Nephron (organoid): ENCODE measurements at regions not wholly inside any gene's neighbourhood (a gene's known extent, or its start where the extent isn't known, plus 50 kb on each side); places are given as distances from the start of the nearest gene placed in this dataset.

Experiments used
- H3K27ac Mint-ChIP-seq, 3 experiments: 2 replicates each; pipeline ENCODE4 v1.8.0; 2020; ENCODE audit warnings: mixed read lengths in 3 of 3, mild to moderate bottlenecking in 2 of 3, moderate library complexity in 1 of 3
- H3K27me3 Mint-ChIP-seq: 2 replicates; pipeline ENCODE4 v1.8.0; 2021; ENCODE audit warnings: low read depth, mild to moderate bottlenecking, moderate library complexity, mixed read lengths
- H3K36me3 Mint-ChIP-seq: 2 replicates; pipeline ENCODE4 v1.8.0; 2020; ENCODE audit warnings: low read depth, mixed read lengths
- H3K4me1 Mint-ChIP-seq: 2 replicates; pipeline ENCODE4 v1.8.0; 2020; ENCODE audit warnings: mixed read lengths
- H3K4me3 Mint-ChIP-seq, 3 experiments: 2 replicates each; pipeline ENCODE4 v1.8.0; 2020; ENCODE audit warnings: mild to moderate bottlenecking in 3 of 3, mixed read lengths in 3 of 3, moderate library complexity in 2 of 3
- H3K9me3 Mint-ChIP-seq: 2 replicates; pipeline ENCODE4 v1.8.0; 2020; ENCODE audit warnings: mixed read lengths
- TF ChIP-seq, protein P1 (sequence below), 3 experiments: fragments of 200-600 bp; sonication (generic); IDR thresholded peaks; one replicate each; pipeline ENCODE4 v1.5.0; 2021; ENCODE audit warnings: antibody characterized with exemption in 3 of 3; ENCODE audit not compliant: unreplicated experiment in 3 of 3

DNA sequence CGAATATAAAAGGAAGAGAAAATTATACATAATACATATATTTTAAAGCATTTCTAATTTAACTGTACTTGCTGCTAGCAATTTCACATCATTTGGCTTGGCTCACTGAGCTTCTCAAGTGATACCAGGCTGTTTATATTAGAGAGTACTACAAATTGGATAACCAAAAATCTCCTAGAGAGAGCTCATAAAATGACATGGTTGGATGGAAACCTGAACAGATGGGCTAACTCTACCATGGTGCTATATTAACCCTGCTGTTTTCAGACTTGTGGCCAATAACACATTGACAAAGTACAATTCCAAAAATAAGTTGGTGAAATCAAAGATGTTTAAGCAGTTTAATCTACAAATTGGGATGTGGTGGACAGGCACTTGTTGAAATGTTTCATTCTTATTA lies 364.4 kb upstream of the GCFC2 start:
- peaks cover 8% of the 10 kb centered on the region for H3K9me3 Mint-ChIP-seq
- H3K27ac Mint-ChIP-seq = no peak overlapping the region
- H3K4me3 Mint-ChIP-seq = no peak overlapping the region
- TF ChIP-seq, protein P1, sequence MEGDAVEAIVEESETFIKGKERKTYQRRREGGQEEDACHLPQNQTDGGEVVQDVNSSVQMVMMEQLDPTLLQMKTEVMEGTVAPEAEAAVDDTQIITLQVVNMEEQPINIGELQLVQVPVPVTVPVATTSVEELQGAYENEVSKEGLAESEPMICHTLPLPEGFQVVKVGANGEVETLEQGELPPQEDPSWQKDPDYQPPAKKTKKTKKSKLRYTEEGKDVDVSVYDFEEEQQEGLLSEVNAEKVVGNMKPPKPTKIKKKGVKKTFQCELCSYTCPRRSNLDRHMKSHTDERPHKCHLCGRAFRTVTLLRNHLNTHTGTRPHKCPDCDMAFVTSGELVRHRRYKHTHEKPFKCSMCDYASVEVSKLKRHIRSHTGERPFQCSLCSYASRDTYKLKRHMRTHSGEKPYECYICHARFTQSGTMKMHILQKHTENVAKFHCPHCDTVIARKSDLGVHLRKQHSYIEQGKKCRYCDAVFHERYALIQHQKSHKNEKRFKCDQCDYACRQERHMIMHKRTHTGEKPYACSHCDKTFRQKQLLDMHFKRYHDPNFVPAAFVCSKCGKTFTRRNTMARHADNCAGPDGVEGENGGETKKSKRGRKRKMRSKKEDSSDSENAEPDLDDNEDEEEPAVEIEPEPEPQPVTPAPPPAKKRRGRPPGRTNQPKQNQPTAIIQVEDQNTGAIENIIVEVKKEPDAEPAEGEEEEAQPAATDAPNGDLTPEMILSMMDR (IDR thresholded peaks at IDR 0.05; ENCODE audit: unreplicated experiment in 3 of 3) = no peak
- H3K27me3 Mint-ChIP-seq = no peaks in the 10 kb centered on the region
- H3K4me1 Mint-ChIP-seq = no peaks in the 10 kb centered on the region
- H3K36me3 Mint-ChIP-seq = no peaks in the 10 kb centered on the region

DNA sequence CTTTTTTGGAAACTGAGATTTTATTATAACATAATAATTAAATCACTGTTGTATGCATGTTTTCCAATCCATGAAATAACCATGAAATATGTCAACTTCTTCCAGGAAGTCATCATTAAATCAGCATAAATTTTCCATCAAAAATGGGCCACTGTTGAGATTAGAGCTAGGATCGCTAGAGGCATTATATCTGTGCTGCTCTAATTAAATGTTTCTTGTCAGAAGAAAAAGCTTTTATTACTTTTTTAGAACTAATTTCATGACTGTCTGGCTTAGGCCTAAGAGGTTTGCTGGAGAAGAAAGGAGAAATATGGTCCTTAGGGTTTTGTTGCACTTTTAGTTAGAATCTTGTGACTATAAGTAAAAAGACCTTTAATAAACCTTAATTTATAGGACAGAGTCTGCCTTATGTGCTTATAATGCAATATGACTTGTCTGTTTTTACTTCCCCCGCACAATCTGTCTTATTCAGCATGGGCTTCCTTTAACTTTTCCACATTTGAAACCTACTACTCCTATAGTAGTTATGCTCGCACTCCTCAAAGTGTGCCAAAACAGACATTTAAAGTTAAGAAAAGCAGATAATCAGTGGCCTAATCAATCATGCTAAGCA lies 363.4 kb upstream of the GCFC2 start:
- Mint-ChIP-seq H3K27ac (no peak overlapping the region), H3K4me1 (no peaks in the 10 kb centered on the region), H3K36me3 (no peaks in the 10 kb centered on the region), H3K9me3 (peaks cover 15% of the 10 kb centered on the region), H3K27me3 (no peaks in the 10 kb centered on the region), H3K4me3 (no peak overlapping the region)
- TF ChIP-seq, protein P1 (IDR thresholded peaks at IDR 0.05; ENCODE audit: unreplicated experiment in 3 of 3) = no peak

GRCh38 chr2:76050196-76050595 lies 339.5 kb upstream of the GCFC2 start:
- Mint-ChIP-seq H3K4me3 (no peak overlapping the region), H3K36me3 (no peaks in the 10 kb centered on the region), H3K27me3 (no peaks in the 10 kb centered on the region), H3K4me1 (no peaks in the 10 kb centered on the region), H3K27ac (no peak overlapping the region), H3K9me3 (peaks cover 27% of the 10 kb centered on the region)
- TF ChIP-seq, protein P1 (IDR thresholded peaks at IDR 0.05; ENCODE audit: unreplicated experiment in 3 of 3) = no peak

DNA sequence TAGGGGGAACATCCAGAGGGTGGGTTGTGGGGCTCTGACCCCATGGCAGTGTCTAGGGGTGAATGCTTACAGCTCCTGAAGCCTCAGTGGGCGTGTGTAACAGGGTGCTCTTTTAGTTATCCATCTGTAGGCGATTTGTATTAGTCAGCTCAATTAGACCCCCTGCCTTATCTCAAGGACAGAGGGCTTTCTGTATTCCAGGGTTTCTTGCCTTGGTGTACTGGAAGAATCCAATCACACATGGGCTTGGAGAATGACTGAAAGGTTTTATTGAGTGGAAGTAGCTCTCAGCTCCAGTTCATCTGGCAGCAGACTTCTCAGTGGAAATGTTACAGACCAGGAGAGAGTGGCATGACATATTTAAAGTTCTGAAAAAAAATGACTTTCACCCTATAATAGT lies 334.0 kb upstream of the GCFC2 start:
- no peaks in the 10 kb centered on the region for H3K36me3 Mint-ChIP-seq
- H3K4me3 Mint-ChIP-seq = no peak overlapping the region
- TF ChIP-seq, protein P1 (IDR thresholded peaks at IDR 0.05; ENCODE audit: unreplicated experiment in 3 of 3) = no peak
- H3K9me3 Mint-ChIP-seq = peaks cover 20% of the 10 kb centered on the region
- H3K4me1 Mint-ChIP-seq = peaks cover 5% of the 10 kb centered on the region
- no peak overlapping the region for H3K27ac Mint-ChIP-seq
- H3K27me3 Mint-ChIP-seq = no peaks in the 10 kb centered on the region

- H3K9me3 Mint-ChIP-seq = peaks cover 3% of the 10 kb centered on the region
- peaks cover 5% of the 10 kb centered on the region for H3K4me1 Mint-ChIP-seq
- TF ChIP-seq, protein P1 (IDR thresholded peaks at IDR 0.05; ENCODE audit: unreplicated experiment in 3 of 3) = no peak
- H3K27ac Mint-ChIP-seq = no peak overlapping the region
- no peak overlapping the region for H3K4me3 Mint-ChIP-seq
- H3K27me3 Mint-ChIP-seq = no peaks in the 10 kb centered on the region
- no peaks in the 10 kb centered on the region for H3K36me3 Mint-ChIP-seq
Measured at GRCh38 chr2:76039505-76039904, 328.8 kb upstream of the GCFC2 start.

- Mint-ChIP-seq H3K27me3 (no peaks in the 10 kb centered on the region), H3K36me3 (no peaks in the 10 kb centered on the region), H3K4me3 (no peak overlapping the region), H3K27ac (peak overlapping the region; percentile 11 to 41 (median 13)), H3K9me3 (peaks cover 50% of the 10 kb centered on the region), H3K4me1 (peaks cover 6% of the 10 kb centered on the region)
- TF ChIP-seq, protein P1 (IDR thresholded peaks at IDR 0.05; ENCODE audit: unreplicated experiment in 3 of 3) = no peak
Measured at GRCh38 chr2:76027761-76028160, 317.0 kb upstream of the GCFC2 start.
